HCT116 (cell line): ENCODE measurements at regions not wholly inside any gene's neighbourhood (a gene's known extent, or its start where the extent isn't known, plus 50 kb on each side); places are given as distances from the start of the nearest gene placed in this dataset.

Source experiments
- ATAC-seq: fragments of 200-7000 bp; cut with Tn5 transposase; 2 replicates; pipeline ENCODE4 v1.9.1; 2020; ENCODE audit warnings: mild to moderate bottlenecking, moderate library complexity
- BruUV-seq: library from RNA; stranded (reverse); fragments of 400-500 nt; replicated peaks from 2 replicates; lab custom pipeline; 2021; lab: Mats Ljungman, UMichigan
- CTCF ChIA-PET: fragments of 300-600 bp; sonication (Branson Sonifier 250); formaldehyde crosslinking; loops from one replicate; lab custom pipeline; 2021; ENCODE audit warnings: antibody characterized with exemption; lab: Charles Lee
- POLR2A ChIA-PET: fragments of 300-600, 350-600 bp; sonication (Branson Sonifier 250); formaldehyde crosslinking; loops from one replicate; lab custom pipeline; 2021; ENCODE audit warnings: antibody characterized with exemption; lab: Charles Lee
- RAD21 ChIA-PET, 2 experiments: fragments of 300-600 bp; sonication (Branson Sonifier 250); formaldehyde crosslinking; loops; one replicate each; lab custom pipeline; 2023; ENCODE audit warnings: low total read pairs in 2 of 2; ENCODE audit not compliant: uncharacterized antibody in 2 of 2, unreplicated experiment in 2 of 2, low non-redundant PET in 1 of 2; lab: Charles Lee
- DNase-seq: peaks from one replicate; pipeline ENCODE4 v3.0.0-alpha.2; 2010; ENCODE audit warnings: low read depth, low spot score
- H2AFZ ChIP-seq: fragments of 200-600 bp; shearing (Covaris generic), sonication (generic); 2 replicates; pipeline ENCODE4 v1.6.1; 2017; ENCODE audit warnings: low read depth, mixed run types, mixed read lengths, antibody characterized with exemption, low read length; ENCODE audit not compliant: poor library complexity, severe bottlenecking
- H3K27ac ChIP-seq: 2 replicates; pipeline ENCODE4 v1.5.1; 2012; ENCODE audit warnings: low read depth, low read length
- H3K27me3 ChIP-seq: fragments of 200-600 bp; sonication (generic); 2 replicates; pipeline ENCODE4 v1.6.1; 2016; ENCODE audit warnings: mixed run types, low read length, mixed read lengths; ENCODE audit not compliant: insufficient read depth
- H3K36me3 ChIP-seq, 2 experiments: fragments of 200-500 bp in 1 of 2; fragments of 200-600 bp in 1 of 2; sonication (Bioruptor generic) in 1 of 2; sonication (generic) in 1 of 2; 2 replicates each; pipeline versions ENCODE4 v1.5.1 to v1.6.1; 2014 to 2016; ENCODE audit warnings: low read length in 2 of 2, inconsistent platforms in 1 of 2, mixed read lengths in 1 of 2, mixed run types in 1 of 2; ENCODE audit not compliant: insufficient read depth in 2 of 2, control insufficient read depth in 1 of 2
- H3K4me1 ChIP-seq, 2 experiments: fragments of 200-600 bp in 1 of 2; sonication (generic) in 1 of 2; 2 replicates each; pipeline versions ENCODE4 v1.5.1 to v1.6.1; 2012 to 2017; ENCODE audit warnings: low read length in 2 of 2, inconsistent platforms in 1 of 2, mild to moderate bottlenecking in 1 of 2, mixed read lengths in 1 of 2, mixed run types in 1 of 2, moderate library complexity in 1 of 2; ENCODE audit not compliant: insufficient read depth in 2 of 2, control insufficient read depth in 1 of 2
- H3K4me2 ChIP-seq: fragments of 200-600 bp; sonication (generic); 2 replicates; pipeline ENCODE4 v1.6.1; 2017; ENCODE audit warnings: mixed run types, low read length, mixed read lengths
- H3K4me3 ChIP-seq, 2 experiments: fragments of 200-600 bp in 1 of 2; sonication (generic) in 1 of 2; replicated peaks in 1 of 2; 2 replicates each; pipeline ENCODE4 v1.5.1; 2011 to 2016; ENCODE audit warnings: low read length in 2 of 2, control low read depth in 1 of 2, low read depth in 1 of 2, mild to moderate bottlenecking in 1 of 2, mixed read lengths in 1 of 2, mixed run types in 1 of 2
- H3K79me2 ChIP-seq: fragments of 200-600 bp; sonication (generic); 2 replicates; pipeline ENCODE4 v1.6.1; 2017; ENCODE audit warnings: mild to moderate bottlenecking, mixed run types, low read length, moderate library complexity, mixed read lengths; ENCODE audit not compliant: insufficient read depth
- H3K9ac ChIP-seq: fragments of 200-600 bp; sonication (generic); 2 replicates; pipeline ENCODE4 v1.6.1; 2016; ENCODE audit warnings: low read length, mixed read lengths
- H3K9me2 ChIP-seq: fragments of 200-600 bp; sonication (generic), shearing (Covaris generic); 2 replicates; pipeline ENCODE4 v1.6.1; 2017; ENCODE audit warnings: mixed run types, mild to moderate bottlenecking, moderate library complexity; ENCODE audit not compliant: insufficient read depth
- H3K9me3 ChIP-seq, 2 experiments: fragments of 200-500 bp in 1 of 2; fragments of 200-600 bp in 1 of 2; sonication (Bioruptor generic) in 1 of 2; sonication (generic) in 1 of 2; 2 replicates each; pipeline ENCODE4 v1.6.1; 2014 to 2017; ENCODE audit warnings: low read length in 2 of 2, mixed read lengths in 2 of 2, inconsistent platforms in 1 of 2, low read depth in 1 of 2, mild to moderate bottlenecking in 1 of 2, mixed run types in 1 of 2, moderate library complexity in 1 of 2; ENCODE audit not compliant: control insufficient read depth in 1 of 2, insufficient read depth in 1 of 2
- H4K20me1 ChIP-seq: fragments of 200-600 bp; sonication (generic), shearing (Covaris generic); 2 replicates; pipeline ENCODE4 v1.6.1; 2017; ENCODE audit warnings: mixed run types, mild to moderate bottlenecking, moderate library complexity; ENCODE audit not compliant: insufficient read depth
- CEBPB ChIP-seq: IDR thresholded peaks from 2 replicates; pipeline ENCODE4 v1.6.1; 2012; ENCODE audit warnings: low read depth
- EZH2phosphoT487 ChIP-seq: fragments of 200-600 bp; IDR thresholded peaks from 2 replicates; pipeline ENCODE4 v1.6.1; 2018; ENCODE audit warnings: antibody characterized with exemption, borderline replicate concordance
- FOSL1 ChIP-seq: IDR thresholded peaks from 2 replicates; pipeline ENCODE4 v1.6.1; 2012; ENCODE audit warnings: low read depth
- JUND ChIP-seq: IDR thresholded peaks from 2 replicates; pipeline ENCODE4 v1.6.1; 2012
- RAD21 ChIP-seq: IDR thresholded peaks from 2 replicates; pipeline ENCODE4 v1.6.1; 2012; ENCODE audit warnings: low read depth, mild to moderate bottlenecking
- SIN3A ChIP-seq: IDR thresholded peaks from 2 replicates; pipeline ENCODE4 v1.6.1; 2012; ENCODE audit warnings: low read depth
- SP1 ChIP-seq: IDR thresholded peaks from 2 replicates; pipeline ENCODE4 v1.6.1; 2012; ENCODE audit warnings: low read depth
- SRF ChIP-seq: IDR thresholded peaks from 2 replicates; pipeline ENCODE4 v1.6.1; 2012; ENCODE audit warnings: low read depth
- YY1 ChIP-seq: IDR thresholded peaks from 2 replicates; pipeline ENCODE4 v1.6.1; 2011; ENCODE audit warnings: low read length, low read depth, moderate library complexity, mild to moderate bottlenecking; ENCODE audit not compliant: insufficient replicate concordance; ENCODE audit errors: extremely low read depth
- intact Hi-C: fragments of 100-400 bp; cut with micrococcal nuclease; formaldehyde crosslinking; loops from 2 replicates; pipeline ENCODE4 v1.10.0; 2022
- TF ChIP-seq, protein P1 (sequence below), 3 experiments: fragments of 200-600 bp in 1 of 3; sonication (generic) in 1 of 3; IDR thresholded peaks in 2 of 3; conservative IDR thresholded peaks in 1 of 3; 2 replicates each; pipeline ENCODE4 v1.5.1; 2012 to 2017; ENCODE audit warnings: low read depth in 2 of 3, low read length in 2 of 3, antibody characterized with exemption in 1 of 3, borderline replicate concordance in 1 of 3, control low read depth in 1 of 3, mild to moderate bottlenecking in 1 of 3, mixed read lengths in 1 of 3, mixed run types in 1 of 3, moderate library complexity in 1 of 3; ENCODE audit not compliant: insufficient read depth in 1 of 3
- TF ChIP-seq, protein P2 (sequence below): IDR thresholded peaks from 2 replicates; pipeline ENCODE4 v1.6.1; 2012
- TF ChIP-seq, protein P3 (sequence below): IDR thresholded peaks from 2 replicates; pipeline ENCODE4 v1.6.1; 2012

DNA sequence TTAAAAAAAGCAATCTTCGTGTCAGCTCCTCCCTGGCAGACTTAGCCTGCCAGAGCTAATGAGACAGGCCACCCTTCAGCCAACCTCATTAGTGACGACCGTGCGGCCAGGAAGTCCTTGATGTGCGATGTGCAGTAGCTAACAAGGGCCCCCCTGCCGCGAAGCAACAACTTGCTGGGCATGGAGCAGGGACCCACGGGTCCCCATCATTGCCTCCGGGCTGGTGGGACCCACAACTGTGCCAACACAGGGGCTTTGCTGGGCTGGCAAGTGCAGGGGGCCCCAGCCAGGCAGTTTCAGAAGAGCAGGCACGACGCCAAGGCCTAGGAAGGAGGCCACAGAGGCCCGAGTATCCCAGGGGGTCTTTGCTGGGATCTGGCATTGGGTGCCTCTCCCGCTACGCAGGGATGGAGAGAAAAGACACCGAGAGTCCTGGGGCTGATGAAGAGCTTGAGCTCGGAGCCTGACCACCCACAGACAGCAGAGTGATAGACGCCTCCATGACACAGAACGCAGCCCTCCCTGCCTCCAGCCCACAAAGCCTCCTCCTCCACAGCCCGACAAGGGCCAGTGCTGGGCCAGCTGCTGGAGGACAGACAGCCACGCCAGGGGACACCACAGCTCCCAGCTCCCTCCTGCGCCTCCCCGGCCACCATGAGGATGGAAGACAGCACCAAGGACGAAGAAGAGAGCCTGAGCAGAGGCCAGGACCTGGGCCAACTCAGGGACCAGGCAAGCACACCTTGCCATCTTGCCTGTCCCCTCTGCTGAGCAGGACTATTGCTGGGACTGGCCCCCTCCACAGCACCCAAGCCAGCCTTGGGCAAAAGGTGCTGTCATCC lies 96.6 kb downstream of the YTHDF1 start:
- H3K79me2 ChIP-seq: no peaks in the 10 kb centered on the region
- no peak overlapping the region for H3K27ac ChIP-seq
- H2AFZ ChIP-seq: no peak overlapping the region
- no peaks in the 10 kb centered on the region for H4K20me1 ChIP-seq
- H3K4me3 ChIP-seq: no peak overlapping the region
- H3K9ac ChIP-seq: no peak overlapping the region
- H3K4me2 ChIP-seq: no peak overlapping the region
- CTCF ChIA-PET: no interaction called here
- ATAC-seq (no peak), DNase-seq (no peak)
- intact Hi-C loops: no loop called here
- no TSS peak for BruUV-seq
- POLR2A ChIA-PET: no interaction called here
- H3K27me3 ChIP-seq: 0 out of 2 replicates have a peak, but pooled peaks cover 3% of the 10 kb centered on the region
- TF ChIP-seq YY1 (no peak), RAD21 (no peak), JUND (no peak), FOSL1 (no peak), CEBPB (no peak), SIN3A (no peak), SP1 (no peak), EZH2phosphoT487 (no peak), SRF (no peak)
- TF ChIP-seq, protein P1, sequence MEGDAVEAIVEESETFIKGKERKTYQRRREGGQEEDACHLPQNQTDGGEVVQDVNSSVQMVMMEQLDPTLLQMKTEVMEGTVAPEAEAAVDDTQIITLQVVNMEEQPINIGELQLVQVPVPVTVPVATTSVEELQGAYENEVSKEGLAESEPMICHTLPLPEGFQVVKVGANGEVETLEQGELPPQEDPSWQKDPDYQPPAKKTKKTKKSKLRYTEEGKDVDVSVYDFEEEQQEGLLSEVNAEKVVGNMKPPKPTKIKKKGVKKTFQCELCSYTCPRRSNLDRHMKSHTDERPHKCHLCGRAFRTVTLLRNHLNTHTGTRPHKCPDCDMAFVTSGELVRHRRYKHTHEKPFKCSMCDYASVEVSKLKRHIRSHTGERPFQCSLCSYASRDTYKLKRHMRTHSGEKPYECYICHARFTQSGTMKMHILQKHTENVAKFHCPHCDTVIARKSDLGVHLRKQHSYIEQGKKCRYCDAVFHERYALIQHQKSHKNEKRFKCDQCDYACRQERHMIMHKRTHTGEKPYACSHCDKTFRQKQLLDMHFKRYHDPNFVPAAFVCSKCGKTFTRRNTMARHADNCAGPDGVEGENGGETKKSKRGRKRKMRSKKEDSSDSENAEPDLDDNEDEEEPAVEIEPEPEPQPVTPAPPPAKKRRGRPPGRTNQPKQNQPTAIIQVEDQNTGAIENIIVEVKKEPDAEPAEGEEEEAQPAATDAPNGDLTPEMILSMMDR (IDR thresholded peaks at IDR 0.05 in 2 of 3, conservative IDR thresholded peaks at IDR 0.05 in 1 of 3; ENCODE audit: borderline replicate concordance in 1 of 3, insufficient read depth in 1 of 3, low read depth in 2 of 3, low read length in 2 of 3): no peak
- TF ChIP-seq, protein P2, sequence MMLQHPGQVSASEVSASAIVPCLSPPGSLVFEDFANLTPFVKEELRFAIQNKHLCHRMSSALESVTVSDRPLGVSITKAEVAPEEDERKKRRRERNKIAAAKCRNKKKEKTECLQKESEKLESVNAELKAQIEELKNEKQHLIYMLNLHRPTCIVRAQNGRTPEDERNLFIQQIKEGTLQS: no peak
- TF ChIP-seq, protein P3, sequence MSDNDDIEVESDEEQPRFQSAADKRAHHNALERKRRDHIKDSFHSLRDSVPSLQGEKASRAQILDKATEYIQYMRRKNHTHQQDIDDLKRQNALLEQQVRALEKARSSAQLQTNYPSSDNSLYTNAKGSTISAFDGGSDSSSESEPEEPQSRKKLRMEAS: no peak
- H3K9me2 ChIP-seq: no peaks in the 10 kb centered on the region
- no peaks in the 10 kb centered on the region for H3K9me3 ChIP-seq
- peaks cover 0 to 4% of the 10 kb centered on the region in 2 experiments; a peak in 1 of 4 replicates for H3K4me1 ChIP-seq
- RAD21 ChIA-PET: no interaction called here
- no peaks in the 10 kb centered on the region for H3K36me3 ChIP-seq
